ENCODE measurements at regions not wholly inside any gene's neighbourhood (a gene's known extent, or its start where the extent isn't known, plus 50 kb on each side); places are given as distances from the start of the nearest gene placed in this dataset.

DNA sequence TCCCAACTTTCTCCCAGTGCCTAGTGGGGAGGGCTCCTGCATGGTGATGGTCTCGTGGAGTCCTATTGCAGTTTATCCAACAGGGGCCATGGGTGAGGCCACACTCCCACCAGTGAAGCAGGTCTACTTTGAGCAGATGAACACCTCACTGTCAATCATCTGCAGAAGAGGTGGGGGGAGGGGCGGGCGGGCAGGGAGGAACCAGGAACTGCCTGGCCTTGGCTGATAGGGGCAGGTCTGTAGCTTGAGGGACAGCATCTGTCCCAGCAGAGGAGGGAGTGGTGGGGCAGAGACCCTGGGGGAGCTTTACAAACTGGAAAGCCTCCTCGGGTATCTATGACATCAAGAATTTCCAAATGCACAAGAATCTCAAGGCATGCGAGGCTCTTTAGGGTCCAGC lies 58.7 kb upstream of the ZNF423 start:
- no TSS peak for BruUV-seq (replicated peaks)
- no peaks in the 10 kb centered on the region for H4K20me1 ChIP-seq (replicated peaks; ENCODE audit: control insufficient read depth, extremely low read depth, insufficient read depth, low read length)
- H3K27me3 ChIP-seq (ENCODE audit: control insufficient read depth in 2 of 2, insufficient read depth in 2 of 2, low read length in 2 of 2) = no peaks in the 10 kb centered on the region
- no peaks in the 10 kb centered on the region for H3K9me1 ChIP-seq (replicated peaks; ENCODE audit: control insufficient read depth, extremely low read depth, insufficient read depth, low read length)
- H3K4me1 ChIP-seq (ENCODE audit: control insufficient read depth, extremely low read depth, insufficient read depth, low read length) = no peaks in the 10 kb centered on the region
- CTCF ChIA-PET = no interaction called here
- H3K9me3 ChIP-seq (replicated peaks; ENCODE audit: control insufficient read depth, insufficient read depth, low read length) = no peaks in the 10 kb centered on the region
- no peak overlapping the region for H3K4me3 ChIP-seq (replicated peaks in 1 of 3; ENCODE audit: insufficient read depth in 1 of 3, low read depth in 1 of 3, low read length in 3 of 3)
- H3K4me2 ChIP-seq (ENCODE audit: insufficient read depth, low read length) = no peak overlapping the region
- DNase-seq (ENCODE audit: low read depth, low spot score) (no peak), FAIRE-seq (no peak)
- no peaks in the 10 kb centered on the region for H3K36me3 ChIP-seq (ENCODE audit: control insufficient read depth in 2 of 2, extremely low read depth in 1 of 2, insufficient read depth in 2 of 2, low read length in 2 of 2)
- intact Hi-C loops (cut with micrococcal nuclease) = no loop called here
- dilution Hi-C loops (cut with MboI; ENCODE audit: extremely low pct_ligation_motif_present, low sequenced_read_pairs) = no loop called here
- no peaks in the 10 kb centered on the region for H3K79me2 ChIP-seq (ENCODE audit: control insufficient read depth, insufficient read depth, low read length)
- TF ChIP-seq CTCF (IDR thresholded peaks at IDR 0.05; ENCODE audit: extremely low read depth in 1 of 2, insufficient read depth in 1 of 2, low read depth in 1 of 2, low read length in 2 of 2) (no peak), POLR2A (IDR thresholded peaks at IDR 0.05; ENCODE audit: low read depth, low read length) (no peak), MYC (IDR thresholded peaks at IDR 0.05; ENCODE audit: low read depth, low read length) (no peak), GATA2 (IDR thresholded peaks at IDR 0.05; ENCODE audit: insufficient read depth, insufficient read length, low read depth, low read length) (no peak), FOS (IDR thresholded peaks at IDR 0.05; ENCODE audit: borderline replicate concordance, insufficient read depth, low read length) (no peak), POLR2AphosphoS5 (IDR thresholded peaks at IDR 0.05; ENCODE audit: insufficient read depth, low read depth, low read length) (no peak), EZH2 (IDR thresholded peaks at IDR 0.05; ENCODE audit: borderline replicate concordance, low read depth, low read length, severe bottlenecking) (no peak), JUN (IDR thresholded peaks at IDR 0.05; ENCODE audit: borderline replicate concordance, insufficient read depth, insufficient read length, low read depth) (no peak)
- TF ChIP-seq, protein P1, sequence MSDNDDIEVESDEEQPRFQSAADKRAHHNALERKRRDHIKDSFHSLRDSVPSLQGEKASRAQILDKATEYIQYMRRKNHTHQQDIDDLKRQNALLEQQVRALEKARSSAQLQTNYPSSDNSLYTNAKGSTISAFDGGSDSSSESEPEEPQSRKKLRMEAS (IDR thresholded peaks at IDR 0.05; ENCODE audit: insufficient read depth, insufficient read length) = no peak
- H2AFZ ChIP-seq (ENCODE audit: low read depth, low read length) = no peak overlapping the region
- no peak overlapping the region for H3K9ac ChIP-seq (replicated peaks; ENCODE audit: extremely low read depth, insufficient read depth, low read length)
- POLR2A ChIA-PET = no interaction called here
- no peak overlapping the region for H3K27ac ChIP-seq (ENCODE audit: insufficient read depth, low read depth, low read length)
